ENCODE measurements at regions not wholly inside any gene's neighbourhood (a gene's known extent, or its start where the extent isn't known, plus 50 kb on each side); places are given as distances from the start of the nearest gene placed in this dataset.
"Not testable (repeated sequence)": the region's sequence is repeated elsewhere in the genome, so short reads cannot be mapped to it uniquely, and the experiment has no call there.

- not testable (repeated sequence) for DNase-seq (ENCODE audit: low spot score)
Observed at GRCh38 chr5:34329201-34329600, 286.2 kb upstream of the C1QTNF3 start.

- DNase-seq (ENCODE audit: low spot score): not testable (repeated sequence)
Observed at GRCh38 chr5:34329611-34330108, 286.6 kb upstream of the C1QTNF3 start.

- not testable (repeated sequence) for DNase-seq (ENCODE audit: low spot score)
Observed at GRCh38 chr5:34331928-34332454, 289.0 kb upstream of the C1QTNF3 start.

- not testable (repeated sequence) for DNase-seq (ENCODE audit: low spot score)
Observed at GRCh38 chr5:34339408-34340001, 296.5 kb upstream of the C1QTNF3 start.

- not testable (repeated sequence) for DNase-seq (ENCODE audit: low spot score)
Observed at GRCh38 chr5:34354440-34354839, 301.7 kb upstream of the RAI14 start.

GRCh38 chr5:34371417-34371816, 284.7 kb upstream of the RAI14 start:
- not testable (repeated sequence) for DNase-seq (ENCODE audit: low spot score)

GRCh38 chr5:34371817-34372216, 284.3 kb upstream of the RAI14 start:
- not testable (repeated sequence) for DNase-seq (ENCODE audit: low spot score)

GRCh38 chr5:34372739-34373138, 283.4 kb upstream of the RAI14 start:
- DNase-seq (ENCODE audit: low spot score): not testable (repeated sequence)

- DNase-seq (ENCODE audit: low spot score): not testable (repeated sequence)
Observed at GRCh38 chr5:34377651-34378050, 278.5 kb upstream of the RAI14 start.

GRCh38 chr5:34378498-34378897, 277.6 kb upstream of the RAI14 start:
- DNase-seq (ENCODE audit: low spot score): not testable (repeated sequence)

- DNase-seq (ENCODE audit: low spot score): not testable (repeated sequence)
Observed at GRCh38 chr5:34388754-34389153, 267.4 kb upstream of the RAI14 start.

GRCh38 chr5:34409373-34409772, 246.8 kb upstream of the RAI14 start:
- no peak for DNase-seq (ENCODE audit: low spot score)

- DNase-seq (ENCODE audit: low spot score): no peak
Observed at GRCh38 chr5:34410411-34411139, 245.6 kb upstream of the RAI14 start.

- no peak for DNase-seq (ENCODE audit: low spot score)
Observed at GRCh38 chr5:34411470-34412346, 244.4 kb upstream of the RAI14 start.

- DNase-seq (ENCODE audit: low spot score): no peak
Observed at GRCh38 chr5:34412736-34413135, 243.4 kb upstream of the RAI14 start.

GRCh38 chr5:34415559-34416198, 240.4 kb upstream of the RAI14 start:
- DNase-seq (ENCODE audit: low spot score): no peak

- no peak for DNase-seq (ENCODE audit: low spot score)
Observed at GRCh38 chr5:34416501-34417008, 239.6 kb upstream of the RAI14 start.

GRCh38 chr5:34420191-34420590, 235.9 kb upstream of the RAI14 start:
- DNase-seq (ENCODE audit: low spot score): not testable (repeated sequence)

GRCh38 chr5:34436761-34437501, 219.2 kb upstream of the RAI14 start:
- DNase-seq (ENCODE audit: low spot score): no peak

GRCh38 chr5:34439601-34440000, 216.5 kb upstream of the RAI14 start:
- no peak for DNase-seq (ENCODE audit: low spot score)

GRCh38 chr5:34441767-34442166, 214.4 kb upstream of the RAI14 start:
- not testable (repeated sequence) for DNase-seq (ENCODE audit: low spot score)
